Smooth muscle cell (in vitro differentiated cells): ENCODE measurements at regions not wholly inside any gene's neighbourhood (a gene's known extent, or its start where the extent isn't known, plus 50 kb on each side); places are given as distances from the start of the nearest gene placed in this dataset.

Experiments used
- DNase-seq: peaks from one replicate; lab custom pipeline; 2025; ENCODE audit not compliant: unreplicated experiment; lab: John Stamatoyannopoulos, UW
- H2AFZ ChIP-seq: fragments of 200-600 bp; sonication (generic); 2 replicates; pipeline ENCODE4 v1.6.0; 2016; ENCODE audit warnings: antibody characterized with exemption, low read depth, mild to moderate bottlenecking
- H3F3A ChIP-seq: fragments of 200-600 bp; sonication (generic); 2 replicates; pipeline ENCODE4 v1.6.0; 2017; ENCODE audit warnings: antibody characterized with exemption, low read depth
- H3K27ac ChIP-seq: fragments of 200-600 bp; sonication (generic); 2 replicates; pipeline ENCODE4 v1.5.1; 2016; ENCODE audit warnings: low read depth, mild to moderate bottlenecking
- H3K27me3 ChIP-seq: fragments of 200-600 bp; sonication (generic); 2 replicates; pipeline ENCODE4 v1.6.1; 2016; ENCODE audit warnings: low read depth, mild to moderate bottlenecking
- H3K36me3 ChIP-seq: fragments of 200-600 bp; sonication (generic); 2 replicates; pipeline ENCODE4 v1.5.1; 2016; ENCODE audit warnings: low read depth
- H3K4me1 ChIP-seq: fragments of 200-600 bp; sonication (generic); 2 replicates; pipeline ENCODE4 v1.5.1; 2016; ENCODE audit warnings: low read depth
- H3K4me2 ChIP-seq: fragments of 200-600 bp; sonication (generic); 2 replicates; pipeline ENCODE4 v1.6.0; 2016; ENCODE audit warnings: mild to moderate bottlenecking
- H3K4me3 ChIP-seq: fragments of 200-600 bp; sonication (generic); 2 replicates; pipeline ENCODE4 v1.5.1; 2016; ENCODE audit warnings: mild to moderate bottlenecking
- H3K79me2 ChIP-seq: fragments of 200-600 bp; sonication (generic); 2 replicates; pipeline ENCODE4 v1.6.0; 2016; ENCODE audit warnings: low read depth, mild to moderate bottlenecking
- H3K9ac ChIP-seq: fragments of 200-600 bp; sonication (generic); 2 replicates; pipeline ENCODE4 v1.6.0; 2016; ENCODE audit warnings: low read depth
- H3K9me3 ChIP-seq: fragments of 200-600 bp; sonication (generic); replicated peaks from 2 replicates; pipeline ENCODE4 v1.5.1; 2016; ENCODE audit warnings: low read depth
- H4K20me1 ChIP-seq: fragments of 200-600 bp; sonication (generic); 2 replicates; pipeline ENCODE4 v1.6.0; 2016; ENCODE audit warnings: low read depth
- CTCF ChIP-seq: fragments of 200-600 bp; sonication (generic); IDR thresholded peaks from 2 replicates; pipeline ENCODE4 v1.5.1; 2017; ENCODE audit warnings: borderline replicate concordance, mild to moderate bottlenecking, antibody characterized with exemption; ENCODE audit not compliant: insufficient read depth, poor library complexity, severe bottlenecking
- WGBS: methylation state at CpG from one replicate; pipeline ENCODE4 v1.1.7; 2016; ENCODE audit warnings: low lambda C conversion rate; 5-methylcytosine and 5-hydroxymethylcytosine counted together

GRCh38 chr9:109561137-109561536 lies 63.0 kb upstream of the PTPN3 start:
- H3K4me3 ChIP-seq = no peak overlapping the region
- DNase-seq = no peak
- H3K4me1 ChIP-seq = no peaks in the 10 kb centered on the region
- H3K9ac ChIP-seq = no peak overlapping the region
- H3K27ac ChIP-seq = no peak overlapping the region
- no peak for TF ChIP-seq CTCF
- no peaks in the 10 kb centered on the region for H3F3A ChIP-seq
- H3K9me3 ChIP-seq = no peaks in the 10 kb centered on the region
- H3K36me3 ChIP-seq = no peaks in the 10 kb centered on the region
- no peaks in the 10 kb centered on the region for H3K27me3 ChIP-seq
- no peaks in the 10 kb centered on the region for H3K79me2 ChIP-seq
- H3K4me2 ChIP-seq = no peak overlapping the region
- no peaks in the 10 kb centered on the region for H4K20me1 ChIP-seq
- 81% methylated on average over 4 of the region's 4 CpGs for WGBS
- no peak overlapping the region for H2AFZ ChIP-seq

GRCh38 chr9:109568089-109568488 lies 70.0 kb upstream of the PTPN3 start:
- no peaks in the 10 kb centered on the region for H3K4me1 ChIP-seq
- 91% methylated on average over 2 of the region's 2 CpGs for WGBS
- no peaks in the 10 kb centered on the region for H3K79me2 ChIP-seq
- H3K9me3 ChIP-seq = no peaks in the 10 kb centered on the region
- H3F3A ChIP-seq = no peaks in the 10 kb centered on the region
- H3K9ac ChIP-seq = no peak overlapping the region
- no peak overlapping the region for H3K4me2 ChIP-seq
- no peak overlapping the region for H3K27ac ChIP-seq
- no peak overlapping the region for H3K4me3 ChIP-seq
- H4K20me1 ChIP-seq = no peaks in the 10 kb centered on the region
- no peak for DNase-seq
- H2AFZ ChIP-seq = no peak overlapping the region
- TF ChIP-seq CTCF = no peak
- no peaks in the 10 kb centered on the region for H3K27me3 ChIP-seq
- H3K36me3 ChIP-seq = no peaks in the 10 kb centered on the region

- DNase-seq = no peak
- Histone ChIP-seq H3F3A (no peaks in the 10 kb centered on the region), H3K27ac (no peak overlapping the region), H3K27me3 (no peaks in the 10 kb centered on the region), H3K79me2 (no peaks in the 10 kb centered on the region), H3K9ac (no peak overlapping the region), H3K9me3 (no peaks in the 10 kb centered on the region), H3K4me3 (no peak overlapping the region), H3K36me3 (no peaks in the 10 kb centered on the region), H2AFZ (no peak overlapping the region), H3K4me2 (no peak overlapping the region), H3K4me1 (no peaks in the 10 kb centered on the region), H4K20me1 (no peaks in the 10 kb centered on the region)
- TF ChIP-seq CTCF = no peak
- 92% methylated on average over 2 of the region's 2 CpGs for WGBS
These were observed 70.6 kb upstream of the PTPN3 start for GRCh38 chr9:109568568-109569210.
